DND-41 (cell line): ENCODE measurements at regions not wholly inside any gene's neighbourhood (a gene's known extent, or its start where the extent isn't known, plus 50 kb on each side); places are given as distances from the start of the nearest gene placed in this dataset.

Source experiments
- CTCF ChIP-seq: IDR thresholded peaks from 2 replicates; pipeline ENCODE4 v1.5.1; 2012; ENCODE audit warnings: borderline replicate concordance, low read length, moderate library complexity, mild to moderate bottlenecking; ENCODE audit not compliant: poor library complexity, severe bottlenecking; ENCODE audit errors: extremely low read depth
- EZH2 ChIP-seq: IDR thresholded peaks from 3 replicates; pipeline ENCODE4 v1.6.1; 2012; ENCODE audit warnings: borderline replicate concordance, low read depth, mild to moderate bottlenecking, moderate library complexity, low read length, inconsistent platforms; ENCODE audit not compliant: severe bottlenecking

- TF ChIP-seq CTCF (no peak), EZH2 (no peak)
These were observed 219.8 kb upstream of the TOPAZ1 start for GRCh38 chr3:44021651-44022594.
